SK-N-SH (cell line): ENCODE measurements at regions not wholly inside any gene's neighbourhood (a gene's known extent, or its start where the extent isn't known, plus 50 kb on each side); places are given as distances from the start of the nearest gene placed in this dataset.

Experiments
- CTCF ChIA-PET: fragments of 300-600, 350-600 bp; formaldehyde crosslinking; extraction: SDS; loops from one replicate; lab custom pipeline; 2021; lab: Yijun Ruan, JAX
- POLR2A ChIA-PET: fragments of 350-600 bp; sonication (Branson Sonifier 250); formaldehyde crosslinking; extraction: SDS; loops from one replicate; lab custom pipeline; 2020; ENCODE audit warnings: antibody characterized with exemption, inconsistent platforms; lab: Yijun Ruan, JAX
- DNase-seq: peaks from one replicate; pipeline ENCODE4 v3.0.0; 2012
- H2AFZ ChIP-seq: fragments of 200-600 bp; sonication (generic); 2 replicates; pipeline ENCODE4 v1.8.1; 2016; ENCODE audit warnings: antibody characterized with exemption, mild to moderate bottlenecking, low read depth
- H3F3A ChIP-seq: fragments of 200-600 bp; sonication (generic); replicated peaks from 2 replicates; pipeline ENCODE3; 2016; ENCODE audit warnings: antibody characterized with exemption, mild to moderate bottlenecking; ENCODE audit not compliant: insufficient read depth
- H3K27ac ChIP-seq, 2 experiments: fragments of 200-500 bp in 1 of 2; fragments of 200-600 bp in 1 of 2; sonication (Bioruptor generic) in 1 of 2; sonication (generic), shearing (Covaris generic) in 1 of 2; 2 replicates each; pipeline versions ENCODE4 v1.5.1 to v1.6.1; 2014 to 2016; ENCODE audit warnings: low read depth in 2 of 2, inconsistent platforms in 1 of 2, low read length in 1 of 2, mild to moderate bottlenecking in 1 of 2, mixed read lengths in 1 of 2
- H3K27me3 ChIP-seq: fragments of 200-600 bp; sonication (generic), shearing (Covaris generic); 2 replicates; pipeline ENCODE4 v1.6.1; 2016; ENCODE audit warnings: mixed run types; ENCODE audit not compliant: insufficient read depth
- H3K36me3 ChIP-seq, 2 experiments: fragments of 200-500 bp in 1 of 2; fragments of 200-600 bp in 1 of 2; sonication (Bioruptor generic) in 1 of 2; sonication (generic) in 1 of 2; replicated peaks in 1 of 2; 2 replicates each; pipeline versions ENCODE3 to v1.5.1; 2014 to 2016; ENCODE audit warnings: low read length in 1 of 2, mild to moderate bottlenecking in 1 of 2; ENCODE audit not compliant: insufficient read depth in 2 of 2, control insufficient read depth in 1 of 2
- H3K4me1 ChIP-seq, 2 experiments: fragments of 200-500 bp in 1 of 2; fragments of 200-600 bp in 1 of 2; sonication (Bioruptor generic) in 1 of 2; sonication (generic), shearing (Covaris generic) in 1 of 2; 2 replicates each; pipeline versions ENCODE4 v1.5.1 to v1.6.1; 2014 to 2016; ENCODE audit warnings: low read depth in 1 of 2, low read length in 1 of 2, mixed run types in 1 of 2; ENCODE audit not compliant: insufficient read depth in 2 of 2, control insufficient read depth in 1 of 2
- H3K4me2 ChIP-seq: fragments of 200-600 bp; sonication (generic), shearing (Covaris generic); 2 replicates; pipeline ENCODE4 v1.6.1; 2017; ENCODE audit warnings: mixed run types
- H3K4me3 ChIP-seq, 2 experiments: fragments of 200-500 bp in 1 of 2; fragments of 200-600 bp in 1 of 2; sonication (Bioruptor generic) in 1 of 2; sonication (generic), shearing (Covaris generic) in 1 of 2; 2 replicates each; pipeline versions ENCODE4 v1.5.1 to v1.8.1; 2014 to 2016; ENCODE audit warnings: low read depth in 2 of 2, inconsistent platforms in 1 of 2, low read length in 1 of 2, mild to moderate bottlenecking in 1 of 2, mixed read lengths in 1 of 2, moderate library complexity in 1 of 2
- H3K79me2 ChIP-seq: fragments of 200-600 bp; sonication (generic); 2 replicates; pipeline ENCODE4 v1.8.1; 2017; ENCODE audit warnings: mild to moderate bottlenecking; ENCODE audit not compliant: insufficient read depth
- H3K9ac ChIP-seq: fragments of 200-600 bp; sonication (generic); 2 replicates; pipeline ENCODE4 v1.6.1; 2017; ENCODE audit warnings: mixed run types
- H3K9me2 ChIP-seq: fragments of 200-600 bp; sonication (generic); 2 replicates; pipeline ENCODE4 v1.6.1; 2017; ENCODE audit warnings: mixed run types
- H3K9me3 ChIP-seq: fragments of 200-600 bp; sonication (generic); 2 replicates; pipeline ENCODE4 v1.6.1; 2017; ENCODE audit warnings: mixed run types, mild to moderate bottlenecking, moderate library complexity
- H4K20me1 ChIP-seq: fragments of 200-600 bp; sonication (generic); 2 replicates; pipeline ENCODE4 v1.6.1; 2017; ENCODE audit warnings: mild to moderate bottlenecking, mixed run types; ENCODE audit not compliant: insufficient read depth
- EP300 ChIP-seq, 2 experiments: IDR thresholded peaks; 2 replicates each; pipeline versions ENCODE4 v1.4.0 to v1.6.1; 2012; ENCODE audit warnings: borderline replicate concordance in 1 of 2, low read depth in 1 of 2, low read length in 1 of 2
- EZH2phosphoT487 ChIP-seq: fragments of 200-600 bp; sonication (generic); IDR thresholded peaks from 2 replicates; pipeline ENCODE4 v1.6.1; 2017; ENCODE audit warnings: low read depth, mixed run types, mild to moderate bottlenecking, antibody characterized with exemption, moderate library complexity, borderline replicate concordance
- FOSL2 ChIP-seq: IDR thresholded peaks from 2 replicates; pipeline ENCODE4 v1.4.0; 2012; ENCODE audit warnings: low read depth, mild to moderate bottlenecking, moderate library complexity, borderline replicate concordance
- FOXJ3 ChIP-seq: sonication (generic); formaldehyde crosslinking; IDR thresholded peaks from 2 replicates; pipeline ENCODE4 v1.5.1; 2020; ENCODE audit warnings: mild to moderate bottlenecking, missing genetic modification reagents
- FOXM1 ChIP-seq: IDR thresholded peaks from 2 replicates; pipeline ENCODE4 v1.4.0; 2012; ENCODE audit warnings: low read depth, mild to moderate bottlenecking
- GABPA ChIP-seq: IDR thresholded peaks from 2 replicates; pipeline ENCODE4 v1.4.0; 2012; ENCODE audit warnings: low read depth, mild to moderate bottlenecking
- GATA2 ChIP-seq: sonication (generic); formaldehyde crosslinking; IDR thresholded peaks from 2 replicates; pipeline ENCODE4 v1.5.0; 2020; ENCODE audit warnings: mild to moderate bottlenecking, missing genetic modification reagents
- IRF3 ChIP-seq: fragments of 150-350 bp; IDR thresholded peaks from 2 replicates; pipeline ENCODE4 v1.6.1; 2016; ENCODE audit warnings: mild to moderate bottlenecking, low read depth, low read length
- MAX ChIP-seq: IDR thresholded peaks from 2 replicates; pipeline ENCODE4 v1.4.0; 2012; ENCODE audit warnings: low read depth
- MEF2A ChIP-seq: IDR thresholded peaks from 2 replicates; pipeline ENCODE4 v1.4.0; 2012; ENCODE audit warnings: low read depth, borderline replicate concordance
- NFIC ChIP-seq: IDR thresholded peaks from 2 replicates; pipeline ENCODE4 v1.4.0; 2012; ENCODE audit warnings: borderline replicate concordance
- POLR2AphosphoS5 ChIP-seq: IDR thresholded peaks from 2 replicates; pipeline ENCODE4 v1.6.1; 2012; ENCODE audit warnings: low read depth, low read length
- RCOR1 ChIP-seq: fragments of 150-350 bp; IDR thresholded peaks from 2 replicates; pipeline ENCODE4 v1.6.1; 2017; ENCODE audit warnings: antibody characterized with exemption, low read length
- RXRA ChIP-seq: IDR thresholded peaks from 2 replicates; pipeline ENCODE4 v1.4.0; 2012; ENCODE audit warnings: low read depth, mild to moderate bottlenecking, borderline replicate concordance
- USF1 ChIP-seq: IDR thresholded peaks from 2 replicates; pipeline ENCODE4 v1.4.0; 2012; ENCODE audit warnings: low read depth, borderline replicate concordance
- YY1 ChIP-seq: IDR thresholded peaks from 2 replicates; pipeline ENCODE4 v1.4.0; 2012; ENCODE audit warnings: low read depth, mild to moderate bottlenecking
- WGBS: methylation state at CpG from one replicate; pipeline ENCODE4 v1.1.6; 2017; ENCODE audit warnings: low lambda C conversion rate; 5-methylcytosine and 5-hydroxymethylcytosine counted together
- TF ChIP-seq, protein P1 (sequence below): fragments of 150-350 bp; IDR thresholded peaks from 2 replicates; pipeline ENCODE4 v1.6.1; 2017; ENCODE audit warnings: antibody characterized with exemption, low read length, low read depth, borderline replicate concordance
- TF ChIP-seq, protein P2 (sequence below): fragments of 200-600 bp; sonication (generic); IDR thresholded peaks from 2 replicates; pipeline ENCODE4 v1.6.1; 2017; ENCODE audit warnings: antibody characterized with exemption, mild to moderate bottlenecking, moderate library complexity

DNA sequence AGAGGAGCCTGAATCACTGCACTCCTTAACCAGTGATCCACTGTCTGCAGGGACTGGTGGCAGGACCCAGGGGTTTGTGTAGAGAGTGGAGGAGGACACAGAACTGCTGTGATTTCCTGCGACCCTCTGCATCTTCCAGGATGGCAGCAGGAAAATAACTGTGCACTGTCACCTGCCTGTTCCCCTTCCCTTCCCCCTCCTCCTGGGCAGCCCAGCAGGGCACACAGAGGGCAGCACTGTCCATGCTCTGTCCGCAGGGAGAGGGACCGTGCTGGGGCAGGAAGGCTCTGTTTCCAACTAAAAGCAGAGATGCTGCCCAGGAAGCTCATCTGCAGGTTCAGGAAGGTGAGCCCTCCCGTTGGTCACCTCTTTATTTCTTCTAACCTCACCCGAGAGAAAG is 168.7 kb downstream of the ZBTB18 start:
- DNase-seq, result no peak
- ChIA-PET CTCF (interaction anchor here (1.0 kb wide), 1 partner anchor 54 kb away, joined by 3 read pairs; no protein-coding TSS in a partner anchor), POLR2A (no interaction called here)
- TF ChIP-seq FOSL2 (no peak), YY1 (no peak), POLR2AphosphoS5 (no peak), NFIC (no peak), GATA2 (CRISPR knock-in tag) (no peak)
- Histone ChIP-seq H3K27ac (no peak overlapping the region), H3K79me2 (no peaks in the 10 kb centered on the region), H3K9ac (no peak overlapping the region), H4K20me1 (no peaks in the 10 kb centered on the region), H2AFZ (no peak overlapping the region), H3K9me3 (no peaks in the 10 kb centered on the region), H3K9me2 (no peaks in the 10 kb centered on the region), H3K4me3 (no peak overlapping the region), H3K4me1 (peaks cover under 1 to 1% of the 10 kb centered on the region in 2 experiments; a peak in 3 of 4 replicates), H3K27me3 (no peaks in the 10 kb centered on the region), H3F3A (no peaks in the 10 kb centered on the region), H3K4me2 (no peak overlapping the region), H3K36me3 (no peaks in the 10 kb centered on the region)
- WGBS, result 83% methylated on average over 3 of the region's 5 CpGs

GRCh38 chr1:244220410-244220809 is 169.3 kb downstream of the ZBTB18 start:
- DNase-seq, result no peak
- 80% methylated on average over 3 of the region's 3 CpGs for WGBS
- no peaks in the 10 kb centered on the region for H3K9me3 ChIP-seq
- H4K20me1 ChIP-seq, result no peaks in the 10 kb centered on the region
- H3K27ac ChIP-seq, result no peak overlapping the region
- H3K4me2 ChIP-seq, result no peak overlapping the region
- TF ChIP-seq RXRA (no peak), EP300 (IDR thresholded peaks at IDR 0.05; ENCODE audit: borderline replicate concordance in 1 of 2, low read depth in 1 of 2, low read length in 1 of 2) (no peak)
- TF ChIP-seq, all 33 proteins: peak for 0
- H3K79me2 ChIP-seq, result no peaks in the 10 kb centered on the region
- ChIA-PET CTCF (interaction anchor here (0.6 kb wide), 1 partner anchor 1741 kb away, joined by 3 read pairs; no protein-coding TSS in a partner anchor), POLR2A (no interaction called here)
- no peak overlapping the region for H3K9ac ChIP-seq
- H3F3A ChIP-seq, result no peaks in the 10 kb centered on the region
- H3K36me3 ChIP-seq, result no peaks in the 10 kb centered on the region
- no peak overlapping the region for H2AFZ ChIP-seq
- H3K4me3 ChIP-seq, result no peak overlapping the region
- no peaks in the 10 kb centered on the region for H3K9me2 ChIP-seq
- H3K27me3 ChIP-seq, result no peaks in the 10 kb centered on the region
- no peaks in the 10 kb centered on the region; a peak in 1 of 4 replicates for H3K4me1 ChIP-seq

DNA sequence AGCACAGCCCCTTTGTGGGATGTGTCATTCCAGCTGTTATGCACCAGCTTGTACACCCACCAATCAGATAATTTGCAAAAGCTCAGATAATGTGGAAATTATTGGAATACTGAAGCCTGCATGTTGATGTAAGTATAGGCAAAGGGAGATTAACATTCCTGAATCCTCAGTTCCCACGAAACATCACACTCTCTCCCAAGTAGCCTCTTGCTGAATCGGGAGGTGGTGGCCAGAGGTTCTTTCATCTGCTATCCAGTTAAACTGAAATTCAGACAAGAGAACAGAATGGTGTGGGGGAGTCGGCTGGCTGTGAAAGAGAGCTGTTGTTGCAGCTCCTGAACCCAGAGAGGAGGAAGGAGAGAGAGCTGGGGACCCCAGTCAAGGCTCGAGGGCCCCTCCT is 170.9 kb downstream of the ZBTB18 start:
- H3F3A ChIP-seq, result no peaks in the 10 kb centered on the region
- no peak overlapping the region for H3K27ac ChIP-seq
- no peaks in the 10 kb centered on the region for H3K36me3 ChIP-seq
- no peaks in the 10 kb centered on the region for H4K20me1 ChIP-seq
- H3K9me3 ChIP-seq, result no peaks in the 10 kb centered on the region
- 73% methylated on average over 4 of the region's 4 CpGs for WGBS
- H3K27me3 ChIP-seq, result no peaks in the 10 kb centered on the region
- ChIA-PET POLR2A (no interaction called here), CTCF (no interaction called here)
- H3K4me2 ChIP-seq, result no peak overlapping the region
- H2AFZ ChIP-seq, result no peak overlapping the region
- H3K4me3 ChIP-seq, result no peak overlapping the region
- H3K79me2 ChIP-seq, result no peaks in the 10 kb centered on the region
- no peak overlapping the region for H3K9ac ChIP-seq
- H3K9me2 ChIP-seq, result no peaks in the 10 kb centered on the region
- peaks cover 0 to 5% of the 10 kb centered on the region in 2 experiments; a peak in 2 of 4 replicates for H3K4me1 ChIP-seq
- no peak for DNase-seq
- no peak for TF ChIP-seq FOXM1
- no peak for TF ChIP-seq NFIC
- TF ChIP-seq USF1, result no peak
- TF ChIP-seq GABPA, result no peak
- no peak for TF ChIP-seq MAX
- no peak for TF ChIP-seq RCOR1
- TF ChIP-seq, protein P1, sequence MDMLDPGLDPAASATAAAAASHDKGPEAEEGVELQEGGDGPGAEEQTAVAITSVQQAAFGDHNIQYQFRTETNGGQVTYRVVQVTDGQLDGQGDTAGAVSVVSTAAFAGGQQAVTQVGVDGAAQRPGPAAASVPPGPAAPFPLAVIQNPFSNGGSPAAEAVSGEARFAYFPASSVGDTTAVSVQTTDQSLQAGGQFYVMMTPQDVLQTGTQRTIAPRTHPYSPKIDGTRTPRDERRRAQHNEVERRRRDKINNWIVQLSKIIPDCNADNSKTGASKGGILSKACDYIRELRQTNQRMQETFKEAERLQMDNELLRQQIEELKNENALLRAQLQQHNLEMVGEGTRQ, result no peak
- TF ChIP-seq EZH2phosphoT487, result no peak
- TF ChIP-seq MEF2A, result no peak
- TF ChIP-seq, protein P2, sequence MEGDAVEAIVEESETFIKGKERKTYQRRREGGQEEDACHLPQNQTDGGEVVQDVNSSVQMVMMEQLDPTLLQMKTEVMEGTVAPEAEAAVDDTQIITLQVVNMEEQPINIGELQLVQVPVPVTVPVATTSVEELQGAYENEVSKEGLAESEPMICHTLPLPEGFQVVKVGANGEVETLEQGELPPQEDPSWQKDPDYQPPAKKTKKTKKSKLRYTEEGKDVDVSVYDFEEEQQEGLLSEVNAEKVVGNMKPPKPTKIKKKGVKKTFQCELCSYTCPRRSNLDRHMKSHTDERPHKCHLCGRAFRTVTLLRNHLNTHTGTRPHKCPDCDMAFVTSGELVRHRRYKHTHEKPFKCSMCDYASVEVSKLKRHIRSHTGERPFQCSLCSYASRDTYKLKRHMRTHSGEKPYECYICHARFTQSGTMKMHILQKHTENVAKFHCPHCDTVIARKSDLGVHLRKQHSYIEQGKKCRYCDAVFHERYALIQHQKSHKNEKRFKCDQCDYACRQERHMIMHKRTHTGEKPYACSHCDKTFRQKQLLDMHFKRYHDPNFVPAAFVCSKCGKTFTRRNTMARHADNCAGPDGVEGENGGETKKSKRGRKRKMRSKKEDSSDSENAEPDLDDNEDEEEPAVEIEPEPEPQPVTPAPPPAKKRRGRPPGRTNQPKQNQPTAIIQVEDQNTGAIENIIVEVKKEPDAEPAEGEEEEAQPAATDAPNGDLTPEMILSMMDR, result no peak
- no peak for TF ChIP-seq IRF3
- no peak for TF ChIP-seq POLR2AphosphoS5
- TF ChIP-seq FOXJ3 (CRISPR knock-in tag), result no peak
- TF ChIP-seq EP300 (IDR thresholded peaks at IDR 0.05; ENCODE audit: borderline replicate concordance in 1 of 2, low read depth in 1 of 2, low read length in 1 of 2), result no peak
